Ishikawa (cell line): ENCODE measurements at regions not wholly inside any gene's neighbourhood (a gene's known extent, or its start where the extent isn't known, plus 50 kb on each side); places are given as distances from the start of the nearest gene placed in this dataset.

Experiments used
- CEBPB ChIP-seq: IDR thresholded peaks from 2 replicates; pipeline ENCODE4 v1.6.1; 2012
- CREB1 ChIP-seq: IDR thresholded peaks from 2 replicates; pipeline ENCODE4 v1.6.1; 2012; ENCODE audit warnings: low read depth
- EGR1 ChIP-seq: IDR thresholded peaks from 2 replicates; pipeline ENCODE4 v1.6.1; 2012
- EP300 ChIP-seq: IDR thresholded peaks from 2 replicates; pipeline ENCODE4 v1.6.1; 2012; ENCODE audit warnings: borderline replicate concordance
- FOXM1 ChIP-seq: IDR thresholded peaks from 2 replicates; pipeline ENCODE4 v1.6.1; 2012; ENCODE audit warnings: low read depth, borderline replicate concordance
- NFIC ChIP-seq: IDR thresholded peaks from 2 replicates; pipeline ENCODE4 v1.6.1; 2012
- RAD21 ChIP-seq: IDR thresholded peaks from 2 replicates; pipeline ENCODE4 v1.6.1; 2012; ENCODE audit warnings: low read depth
- TAF1 ChIP-seq: IDR thresholded peaks from 2 replicates; pipeline ENCODE4 v1.6.1; 2012; ENCODE audit warnings: low read depth, mild to moderate bottlenecking
- TCF12 ChIP-seq: IDR thresholded peaks from 2 replicates; pipeline ENCODE4 v1.6.1; 2012; ENCODE audit warnings: low read depth
- TEAD4 ChIP-seq: IDR thresholded peaks from 2 replicates; pipeline ENCODE4 v1.6.1; 2012
- YY1 ChIP-seq: IDR thresholded peaks from 2 replicates; pipeline ENCODE4 v1.6.1; 2012; ENCODE audit warnings: low read depth
- ZBTB7A ChIP-seq: IDR thresholded peaks from 2 replicates; pipeline ENCODE4 v1.6.1; 2012; ENCODE audit warnings: low read depth
- TF ChIP-seq, protein P1 (sequence below): IDR thresholded peaks from 2 replicates; pipeline ENCODE4 v1.6.1; 2012; ENCODE audit warnings: low read depth, mild to moderate bottlenecking
- TF ChIP-seq, protein P2 (sequence below): IDR thresholded peaks from 2 replicates; pipeline ENCODE4 v1.6.1; 2012
- TF ChIP-seq, protein P3 (sequence below): IDR thresholded peaks from 2 replicates; pipeline ENCODE4 v1.6.1; 2012

GRCh38 chr4:84050015-84050414 lies 449.1 kb downstream of the NKX6-1 start:
- TF ChIP-seq EGR1: no peak
- TF ChIP-seq, protein P1, sequence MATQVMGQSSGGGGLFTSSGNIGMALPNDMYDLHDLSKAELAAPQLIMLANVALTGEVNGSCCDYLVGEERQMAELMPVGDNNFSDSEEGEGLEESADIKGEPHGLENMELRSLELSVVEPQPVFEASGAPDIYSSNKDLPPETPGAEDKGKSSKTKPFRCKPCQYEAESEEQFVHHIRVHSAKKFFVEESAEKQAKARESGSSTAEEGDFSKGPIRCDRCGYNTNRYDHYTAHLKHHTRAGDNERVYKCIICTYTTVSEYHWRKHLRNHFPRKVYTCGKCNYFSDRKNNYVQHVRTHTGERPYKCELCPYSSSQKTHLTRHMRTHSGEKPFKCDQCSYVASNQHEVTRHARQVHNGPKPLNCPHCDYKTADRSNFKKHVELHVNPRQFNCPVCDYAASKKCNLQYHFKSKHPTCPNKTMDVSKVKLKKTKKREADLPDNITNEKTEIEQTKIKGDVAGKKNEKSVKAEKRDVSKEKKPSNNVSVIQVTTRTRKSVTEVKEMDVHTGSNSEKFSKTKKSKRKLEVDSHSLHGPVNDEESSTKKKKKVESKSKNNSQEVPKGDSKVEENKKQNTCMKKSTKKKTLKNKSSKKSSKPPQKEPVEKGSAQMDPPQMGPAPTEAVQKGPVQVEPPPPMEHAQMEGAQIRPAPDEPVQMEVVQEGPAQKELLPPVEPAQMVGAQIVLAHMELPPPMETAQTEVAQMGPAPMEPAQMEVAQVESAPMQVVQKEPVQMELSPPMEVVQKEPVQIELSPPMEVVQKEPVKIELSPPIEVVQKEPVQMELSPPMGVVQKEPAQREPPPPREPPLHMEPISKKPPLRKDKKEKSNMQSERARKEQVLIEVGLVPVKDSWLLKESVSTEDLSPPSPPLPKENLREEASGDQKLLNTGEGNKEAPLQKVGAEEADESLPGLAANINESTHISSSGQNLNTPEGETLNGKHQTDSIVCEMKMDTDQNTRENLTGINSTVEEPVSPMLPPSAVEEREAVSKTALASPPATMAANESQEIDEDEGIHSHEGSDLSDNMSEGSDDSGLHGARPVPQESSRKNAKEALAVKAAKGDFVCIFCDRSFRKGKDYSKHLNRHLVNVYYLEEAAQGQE: no peak
- no peak for TF ChIP-seq EP300
- TF ChIP-seq, protein P2, sequence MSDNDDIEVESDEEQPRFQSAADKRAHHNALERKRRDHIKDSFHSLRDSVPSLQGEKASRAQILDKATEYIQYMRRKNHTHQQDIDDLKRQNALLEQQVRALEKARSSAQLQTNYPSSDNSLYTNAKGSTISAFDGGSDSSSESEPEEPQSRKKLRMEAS: no peak
- TF ChIP-seq FOXM1: no peak
- TF ChIP-seq CEBPB: no peak
- TF ChIP-seq NFIC: no peak
- no peak for TF ChIP-seq YY1
- no peak for TF ChIP-seq TAF1
- TF ChIP-seq, protein P3, sequence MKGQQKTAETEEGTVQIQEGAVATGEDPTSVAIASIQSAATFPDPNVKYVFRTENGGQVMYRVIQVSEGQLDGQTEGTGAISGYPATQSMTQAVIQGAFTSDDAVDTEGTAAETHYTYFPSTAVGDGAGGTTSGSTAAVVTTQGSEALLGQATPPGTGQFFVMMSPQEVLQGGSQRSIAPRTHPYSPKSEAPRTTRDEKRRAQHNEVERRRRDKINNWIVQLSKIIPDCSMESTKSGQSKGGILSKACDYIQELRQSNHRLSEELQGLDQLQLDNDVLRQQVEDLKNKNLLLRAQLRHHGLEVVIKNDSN: no peak

- TF ChIP-seq CREB1: no peak
- TF ChIP-seq NFIC: no peak
- TF ChIP-seq CEBPB: no peak
- TF ChIP-seq ZBTB7A: no peak
- TF ChIP-seq TEAD4: no peak
- TF ChIP-seq, protein P2: no peak
- TF ChIP-seq TAF1: no peak
These were observed 452.5 kb downstream of the NKX6-1 start for GRCh38 chr4:84046551-84046950.

- TF ChIP-seq EP300 (no peak), TEAD4 (no peak), NFIC (no peak), RAD21 (no peak), CEBPB (no peak), TCF12 (no peak), CREB1 (no peak)
- TF ChIP-seq, protein P3: no peak
- TF ChIP-seq, protein P2: no peak
- TF ChIP-seq, protein P1: no peak
These were observed 457.7 kb downstream of the NKX6-1 start for GRCh38 chr4:84041426-84041825.

- TF ChIP-seq ZBTB7A (no peak), CREB1 (no peak), EP300 (no peak), RAD21 (no peak), TEAD4 (no peak), NFIC (no peak), EGR1 (no peak), TCF12 (no peak), CEBPB (no peak), YY1 (no peak), TAF1 (no peak), FOXM1 (no peak)
- TF ChIP-seq, protein P1: no peak
- TF ChIP-seq, protein P2: no peak
- TF ChIP-seq, protein P3: no peak
These were observed 463.5 kb downstream of the NKX6-1 start for GRCh38 chr4:84035568-84035967.
